ENCODE measurements at regions not wholly inside any gene's neighbourhood (a gene's known extent, or its start where the extent isn't known, plus 50 kb on each side); places are given as distances from the start of the nearest gene placed in this dataset.

DNA sequence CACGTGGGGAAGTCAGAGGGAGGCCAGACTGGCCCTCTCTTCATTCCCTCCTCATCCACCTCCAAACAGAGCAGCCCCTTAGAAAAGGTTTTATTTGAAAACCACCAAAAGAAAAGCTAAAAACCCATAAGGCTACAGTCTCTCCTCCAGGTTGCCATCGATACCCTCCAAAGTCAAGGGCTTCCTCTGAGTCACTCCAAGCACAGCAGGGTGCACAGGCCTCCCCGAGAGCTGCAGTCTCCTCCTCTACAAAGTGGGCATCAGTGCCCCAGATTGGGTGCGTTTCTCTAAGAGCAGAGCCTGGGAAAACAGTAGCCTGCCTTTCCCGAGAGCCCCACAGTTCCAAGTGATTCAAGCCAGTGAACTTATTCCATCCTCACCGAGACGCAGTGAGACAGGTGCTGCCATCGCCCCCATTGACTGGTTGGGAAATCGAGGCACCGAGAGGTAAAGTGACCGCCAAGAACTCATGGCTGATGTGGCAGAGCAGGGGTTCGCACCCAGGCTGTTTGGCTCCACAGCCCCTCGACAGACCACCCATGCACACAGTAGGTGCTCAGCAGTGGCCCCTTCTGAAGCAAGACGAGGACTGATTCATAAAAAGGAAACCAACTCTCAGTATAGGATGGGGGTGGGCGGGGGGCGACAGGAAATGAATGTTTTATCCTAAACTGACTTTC is 91.7 kb upstream of the SHISAL1 start:
- no peak for TF ChIP-seq POLR2A (IDR thresholded peaks at IDR 0.05)
- TF ChIP-seq, protein P1, sequence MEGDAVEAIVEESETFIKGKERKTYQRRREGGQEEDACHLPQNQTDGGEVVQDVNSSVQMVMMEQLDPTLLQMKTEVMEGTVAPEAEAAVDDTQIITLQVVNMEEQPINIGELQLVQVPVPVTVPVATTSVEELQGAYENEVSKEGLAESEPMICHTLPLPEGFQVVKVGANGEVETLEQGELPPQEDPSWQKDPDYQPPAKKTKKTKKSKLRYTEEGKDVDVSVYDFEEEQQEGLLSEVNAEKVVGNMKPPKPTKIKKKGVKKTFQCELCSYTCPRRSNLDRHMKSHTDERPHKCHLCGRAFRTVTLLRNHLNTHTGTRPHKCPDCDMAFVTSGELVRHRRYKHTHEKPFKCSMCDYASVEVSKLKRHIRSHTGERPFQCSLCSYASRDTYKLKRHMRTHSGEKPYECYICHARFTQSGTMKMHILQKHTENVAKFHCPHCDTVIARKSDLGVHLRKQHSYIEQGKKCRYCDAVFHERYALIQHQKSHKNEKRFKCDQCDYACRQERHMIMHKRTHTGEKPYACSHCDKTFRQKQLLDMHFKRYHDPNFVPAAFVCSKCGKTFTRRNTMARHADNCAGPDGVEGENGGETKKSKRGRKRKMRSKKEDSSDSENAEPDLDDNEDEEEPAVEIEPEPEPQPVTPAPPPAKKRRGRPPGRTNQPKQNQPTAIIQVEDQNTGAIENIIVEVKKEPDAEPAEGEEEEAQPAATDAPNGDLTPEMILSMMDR (IDR thresholded peaks at IDR 0.05) = no peak
